ENCODE measurements at regions not wholly inside any gene's neighbourhood (a gene's known extent, or its start where the extent isn't known, plus 50 kb on each side); places are given as distances from the start of the nearest gene placed in this dataset.

DNA sequence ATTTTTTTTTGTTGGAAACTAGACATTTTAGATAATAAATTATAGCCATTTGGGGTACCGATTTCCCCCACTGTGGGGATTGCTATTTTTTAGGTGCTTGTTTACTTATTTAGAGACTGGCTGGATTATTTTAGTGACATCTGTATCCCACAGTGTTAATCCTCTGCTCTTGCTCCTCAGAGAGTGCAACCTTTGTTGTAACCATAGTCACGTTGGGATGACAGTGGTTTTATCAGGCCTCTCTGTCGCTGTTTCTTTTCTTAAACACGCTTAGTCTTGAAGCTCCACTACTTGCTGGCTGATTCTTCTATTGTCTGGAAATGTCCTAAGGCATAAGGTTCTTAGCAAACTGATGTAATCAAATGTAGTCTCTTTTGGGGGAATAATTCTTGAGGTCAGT lies 451.6 kb upstream of the SEMA6D start:
- H2AFZ ChIP-seq (ENCODE audit: low read depth, low read length) = no peak overlapping the region
- Mint-ChIP-seq H3K4me1 (ENCODE audit: low read depth, unreplicated experiment) (peaks cover 7% of the 10 kb centered on the region), H3K36me3 (ENCODE audit: low read depth, unreplicated experiment) (no peaks in the 10 kb centered on the region), H3K4me3 (ENCODE audit: unreplicated experiment) (no peak overlapping the region), H3K27ac (ENCODE audit: unreplicated experiment) (no peak overlapping the region), H3K9me3 (ENCODE audit: unreplicated experiment) (peaks cover 3% of the 10 kb centered on the region), H3K27me3 (ENCODE audit: low read depth, unreplicated experiment) (no peaks in the 10 kb centered on the region)
- no peaks in the 10 kb centered on the region for H3K36me3 ChIP-seq (ENCODE audit: insufficient read depth, low read length)
- H4K20me1 ChIP-seq (ENCODE audit: insufficient read depth, low read length) = no peaks in the 10 kb centered on the region
- FAIRE-seq (no peak), DNase-seq (ENCODE audit: low read depth) (no peak)
- H3K27me3 ChIP-seq (ENCODE audit: insufficient read depth, low read length) = no peaks in the 10 kb centered on the region
- no peak overlapping the region for H3K9ac ChIP-seq (ENCODE audit: low read length)
- no peaks in the 10 kb centered on the region for H3K9me3 ChIP-seq (ENCODE audit: insufficient read depth, low read depth, low read length)
- H3K79me2 ChIP-seq (ENCODE audit: insufficient read depth, low read length) = no peaks in the 10 kb centered on the region
- no peak overlapping the region for H3K4me2 ChIP-seq (ENCODE audit: low read length)
- TF ChIP-seq EZH2 (IDR thresholded peaks at IDR 0.05; ENCODE audit: insufficient read depth, low read length) = no peak
- TF ChIP-seq, protein P1, sequence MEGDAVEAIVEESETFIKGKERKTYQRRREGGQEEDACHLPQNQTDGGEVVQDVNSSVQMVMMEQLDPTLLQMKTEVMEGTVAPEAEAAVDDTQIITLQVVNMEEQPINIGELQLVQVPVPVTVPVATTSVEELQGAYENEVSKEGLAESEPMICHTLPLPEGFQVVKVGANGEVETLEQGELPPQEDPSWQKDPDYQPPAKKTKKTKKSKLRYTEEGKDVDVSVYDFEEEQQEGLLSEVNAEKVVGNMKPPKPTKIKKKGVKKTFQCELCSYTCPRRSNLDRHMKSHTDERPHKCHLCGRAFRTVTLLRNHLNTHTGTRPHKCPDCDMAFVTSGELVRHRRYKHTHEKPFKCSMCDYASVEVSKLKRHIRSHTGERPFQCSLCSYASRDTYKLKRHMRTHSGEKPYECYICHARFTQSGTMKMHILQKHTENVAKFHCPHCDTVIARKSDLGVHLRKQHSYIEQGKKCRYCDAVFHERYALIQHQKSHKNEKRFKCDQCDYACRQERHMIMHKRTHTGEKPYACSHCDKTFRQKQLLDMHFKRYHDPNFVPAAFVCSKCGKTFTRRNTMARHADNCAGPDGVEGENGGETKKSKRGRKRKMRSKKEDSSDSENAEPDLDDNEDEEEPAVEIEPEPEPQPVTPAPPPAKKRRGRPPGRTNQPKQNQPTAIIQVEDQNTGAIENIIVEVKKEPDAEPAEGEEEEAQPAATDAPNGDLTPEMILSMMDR (IDR thresholded peaks at IDR 0.05; ENCODE audit: insufficient read depth, low read depth, low read length) = no peak
- H3K4me3 ChIP-seq (ENCODE audit: insufficient read depth, low read depth, low read length) = no peak overlapping the region
- no peaks in the 10 kb centered on the region for H3K4me1 ChIP-seq (ENCODE audit: insufficient read depth, low read length)
- no peak overlapping the region for H3K27ac ChIP-seq (ENCODE audit: low read depth, low read length)

- DNase-seq (ENCODE audit: low read depth) = no peak
- no peak overlapping the region for H3K4me3 Mint-ChIP-seq (ENCODE audit: unreplicated experiment)
- no peaks in the 10 kb centered on the region for H3K27me3 ChIP-seq (ENCODE audit: insufficient read depth, low read length)
- no peaks in the 10 kb centered on the region for H3K79me2 ChIP-seq (ENCODE audit: insufficient read depth, low read length)
- no peak overlapping the region for H3K9ac ChIP-seq (ENCODE audit: low read length)
- no peaks in the 10 kb centered on the region for H3K36me3 ChIP-seq (ENCODE audit: insufficient read depth, low read length)
- H3K4me3 ChIP-seq (ENCODE audit: insufficient read depth, low read depth, low read length) = no peak overlapping the region
- H3K4me1 ChIP-seq (ENCODE audit: insufficient read depth, low read length) = no peaks in the 10 kb centered on the region
- no peaks in the 10 kb centered on the region for H3K27me3 Mint-ChIP-seq (ENCODE audit: low read depth, unreplicated experiment)
- no peak for TF ChIP-seq EZH2 (IDR thresholded peaks at IDR 0.05; ENCODE audit: insufficient read depth, low read length)
- TF ChIP-seq, protein P1 (IDR thresholded peaks at IDR 0.05; ENCODE audit: insufficient read depth, low read depth, low read length) = no peak
- no peak overlapping the region for H3K27ac ChIP-seq (ENCODE audit: low read depth, low read length)
- no peaks in the 10 kb centered on the region for H3K36me3 Mint-ChIP-seq (ENCODE audit: low read depth, unreplicated experiment)
- no peak overlapping the region for H3K27ac Mint-ChIP-seq (ENCODE audit: unreplicated experiment)
- H3K9me3 Mint-ChIP-seq (ENCODE audit: unreplicated experiment) = peaks cover 3% of the 10 kb centered on the region
- H3K4me2 ChIP-seq (ENCODE audit: low read length) = no peak overlapping the region
- no peak overlapping the region for H2AFZ ChIP-seq (ENCODE audit: low read depth, low read length)
- no peaks in the 10 kb centered on the region for H4K20me1 ChIP-seq (ENCODE audit: insufficient read depth, low read length)
- no peak for FAIRE-seq
- H3K9me3 ChIP-seq (ENCODE audit: insufficient read depth, low read depth, low read length) = no peaks in the 10 kb centered on the region
- peaks cover 7% of the 10 kb centered on the region for H3K4me1 Mint-ChIP-seq (ENCODE audit: low read depth, unreplicated experiment)
Measured at GRCh38 chr15:47266566-47266965, 450.7 kb upstream of the SEMA6D start.

GRCh38 chr15:47273864-47274263 lies 443.4 kb upstream of the SEMA6D start:
- H3K36me3 ChIP-seq (ENCODE audit: insufficient read depth, low read length) = no peaks in the 10 kb centered on the region
- no peak for DNase-seq (ENCODE audit: low read depth)
- H3K9me3 Mint-ChIP-seq (ENCODE audit: unreplicated experiment) = peaks cover 16% of the 10 kb centered on the region
- H3K79me2 ChIP-seq (ENCODE audit: insufficient read depth, low read length) = no peaks in the 10 kb centered on the region
- H3K27me3 ChIP-seq (ENCODE audit: insufficient read depth, low read length) = no peaks in the 10 kb centered on the region
- no peaks in the 10 kb centered on the region for H3K36me3 Mint-ChIP-seq (ENCODE audit: low read depth, unreplicated experiment)
- TF ChIP-seq, protein P1 (IDR thresholded peaks at IDR 0.05; ENCODE audit: insufficient read depth, low read depth, low read length) = no peak
- TF ChIP-seq EZH2 (IDR thresholded peaks at IDR 0.05; ENCODE audit: insufficient read depth, low read length) = no peak
- H2AFZ ChIP-seq (ENCODE audit: low read depth, low read length) = no peak overlapping the region
- no peak overlapping the region for H3K4me3 ChIP-seq (ENCODE audit: insufficient read depth, low read depth, low read length)
- H3K4me2 ChIP-seq (ENCODE audit: low read length) = no peak overlapping the region
- H3K27ac Mint-ChIP-seq (ENCODE audit: unreplicated experiment) = no peak overlapping the region
- peaks cover 6% of the 10 kb centered on the region for H3K27me3 Mint-ChIP-seq (ENCODE audit: low read depth, unreplicated experiment)
- H3K9ac ChIP-seq (ENCODE audit: low read length) = no peak overlapping the region
- no peak for FAIRE-seq
- no peak overlapping the region for H3K27ac ChIP-seq (ENCODE audit: low read depth, low read length)
- H3K4me1 Mint-ChIP-seq (ENCODE audit: low read depth, unreplicated experiment) = no peaks in the 10 kb centered on the region
- H3K9me3 ChIP-seq (ENCODE audit: insufficient read depth, low read depth, low read length) = no peaks in the 10 kb centered on the region
- no peaks in the 10 kb centered on the region for H4K20me1 ChIP-seq (ENCODE audit: insufficient read depth, low read length)
- no peaks in the 10 kb centered on the region for H3K4me1 ChIP-seq (ENCODE audit: insufficient read depth, low read length)
- H3K4me3 Mint-ChIP-seq (ENCODE audit: unreplicated experiment) = no peak overlapping the region

All from astrocyte (in vitro differentiated cells and primary cell).